Stimulated activated naive CD4-positive, alpha-beta T cell treated with Interleukin-2 at 50 U/mL for 16 hours (primary cell): ENCODE measurements at regions not wholly inside any gene's neighbourhood (a gene's known extent, or its start where the extent isn't known, plus 50 kb on each side); places are given as distances from the start of the nearest gene placed in this dataset.
"Not testable (repeated sequence)": the region's sequence is repeated elsewhere in the genome, so short reads cannot be mapped to it uniquely, and the experiment has no call there.

Experiments used
- DNase-seq: peaks from one replicate; lab custom pipeline; 2025; lab: John Stamatoyannopoulos, UW

GRCh38 chr6:87763901-87764300, 61.9 kb upstream of the AKIRIN2 start:
- DNase-seq, result no peak

GRCh38 chr6:87763276-87763675, 61.2 kb upstream of the AKIRIN2 start:
- DNase-seq, result no peak

- DNase-seq, result no peak
These were observed 60.1 kb upstream of the AKIRIN2 start for GRCh38 chr6:87762116-87762515.

- DNase-seq, result no peak
These were observed 55.8 kb upstream of the AKIRIN2 start for GRCh38 chr6:87757792-87758191.

- peak; percentile 40 for DNase-seq
These were observed 54.8 kb upstream of the AKIRIN2 start for GRCh38 chr6:87756858-87757257.

- no peak for DNase-seq
These were observed 54.0 kb upstream of the AKIRIN2 start for GRCh38 chr6:87755708-87756671.

- DNase-seq, result no peak
These were observed 52.8 kb upstream of the AKIRIN2 start for GRCh38 chr6:87754828-87755227.

GRCh38 chr6:87753131-87753685, 51.2 kb upstream of the AKIRIN2 start:
- no peak for DNase-seq

- not testable (repeated sequence) for DNase-seq
These were observed 50.5 kb upstream of the AKIRIN2 start for GRCh38 chr6:87752503-87752902.
